ENCODE measurements at regions not wholly inside any gene's neighbourhood (a gene's known extent, or its start where the extent isn't known, plus 50 kb on each side); places are given as distances from the start of the nearest gene placed in this dataset.

DNA sequence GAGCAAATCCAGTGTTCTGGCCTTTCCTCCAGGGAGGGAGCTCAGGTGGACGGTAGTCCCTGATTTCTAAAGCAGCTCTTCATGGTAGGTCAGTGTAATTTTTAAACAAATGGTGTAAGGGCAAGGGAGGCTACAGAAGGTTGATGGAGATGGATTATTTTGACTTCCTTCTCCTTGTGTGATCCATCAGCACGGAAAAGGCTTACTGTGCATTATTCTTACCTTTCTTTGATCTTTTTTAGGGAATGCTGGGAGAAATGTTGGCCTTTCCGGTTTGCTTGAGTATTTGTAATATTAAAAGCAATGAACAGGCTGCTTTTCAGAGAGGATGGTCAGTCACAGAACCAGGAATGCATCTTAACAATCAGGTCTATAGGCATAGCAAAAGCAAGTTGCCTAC, 487.0 kb upstream of the BTBD3 start:
- DNase-seq = no peak

- DNase-seq = peak; percentile 44
Measured at GRCh38 chr20:11431621-11432020, 486.1 kb upstream of the BTBD3 start.

DNA sequence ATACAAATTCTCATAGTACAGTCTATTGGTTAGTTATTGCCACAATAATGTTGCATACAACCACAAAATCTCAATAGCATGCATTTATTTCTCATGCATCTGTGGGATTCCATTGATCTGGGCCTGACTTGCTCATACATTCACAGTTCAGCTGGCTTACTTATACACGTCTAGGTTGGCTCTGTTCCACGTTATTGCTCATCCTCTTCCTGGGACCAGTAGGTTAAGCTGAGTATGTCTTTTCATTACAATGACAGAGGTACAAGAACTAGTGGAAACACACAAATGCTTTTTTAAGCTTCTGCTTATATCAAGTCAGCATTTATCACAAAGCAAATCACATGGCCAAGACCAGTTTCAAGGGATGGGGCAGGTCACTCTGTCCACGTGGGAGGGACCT, 485.3 kb upstream of the BTBD3 start:
- peak; percentile 87 for DNase-seq

DNA sequence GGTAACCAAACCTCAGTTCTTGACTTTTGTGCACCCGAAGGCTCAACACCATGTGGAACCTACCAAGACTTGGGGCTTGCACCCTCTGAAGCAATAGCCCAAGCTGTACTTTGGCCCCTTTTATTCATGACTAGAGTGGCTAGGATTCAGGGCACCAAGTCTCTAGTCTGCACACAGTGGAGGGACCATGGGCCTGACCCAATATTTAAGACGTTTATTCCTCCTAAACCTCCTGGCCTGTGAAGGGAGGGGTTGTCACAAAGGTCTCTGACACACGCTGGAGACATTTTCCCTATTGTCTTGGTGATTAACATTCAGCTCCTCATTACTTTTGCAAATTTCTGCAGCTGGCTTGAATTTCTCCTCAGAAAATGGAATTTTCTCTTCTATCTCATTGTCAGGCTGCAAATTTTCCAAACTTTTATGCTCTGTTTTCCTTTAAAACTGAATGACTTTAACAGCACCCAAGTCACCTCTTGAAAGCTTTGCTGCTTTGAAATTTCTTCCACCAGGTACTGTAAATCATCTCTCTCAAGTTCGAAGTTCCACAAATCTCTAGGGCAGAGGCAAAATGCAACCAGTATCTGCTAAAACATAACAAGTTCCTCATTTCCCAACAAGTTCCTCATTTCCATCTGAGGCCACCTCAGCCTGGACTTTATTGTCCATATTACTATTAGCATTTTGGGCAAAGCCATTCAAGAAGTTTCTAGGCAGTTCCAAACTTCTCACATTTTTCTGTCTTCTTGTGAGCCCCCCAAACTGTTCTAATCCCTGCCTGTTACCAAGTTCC, 481.4 kb upstream of the BTBD3 start:
- DNase-seq = no peak

- no peak for DNase-seq
Measured at GRCh38 chr20:11437090-11437489, 480.6 kb upstream of the BTBD3 start.

- DNase-seq = no peak
Measured at GRCh38 chr20:11437611-11438380, 479.9 kb upstream of the BTBD3 start.

- DNase-seq = no peak
Measured at GRCh38 chr20:11438412-11438811, 479.3 kb upstream of the BTBD3 start.

GRCh38 chr20:11443382-11444119, 474.1 kb upstream of the BTBD3 start:
- DNase-seq = no peak

DNA sequence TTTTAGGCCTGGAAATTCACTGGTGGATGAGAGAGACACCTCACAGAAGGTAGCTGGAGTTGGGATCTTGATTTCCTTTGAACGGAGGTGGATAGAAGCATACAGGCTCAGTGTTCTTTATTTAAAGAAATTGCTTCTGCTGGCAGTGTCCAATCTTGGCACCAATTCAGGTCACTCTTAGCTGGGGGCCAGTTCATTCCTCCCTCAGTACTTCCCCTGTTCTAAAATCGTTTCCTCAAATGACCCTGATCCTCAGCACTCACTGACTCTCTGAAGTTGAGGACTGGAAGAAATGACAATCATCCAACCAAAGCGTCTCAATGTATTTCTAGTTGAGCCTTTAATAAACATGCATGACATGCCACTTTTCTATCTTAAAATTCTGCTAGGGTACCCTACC, 472.5 kb upstream of the BTBD3 start:
- DNase-seq = no peak

- DNase-seq = peak; percentile 59
Measured at GRCh38 chr20:11445891-11446290, 471.8 kb upstream of the BTBD3 start.

- no peak for DNase-seq
Measured at GRCh38 chr20:11447371-11448100, 470.2 kb upstream of the BTBD3 start.

GRCh38 chr20:11448554-11448953, 469.1 kb upstream of the BTBD3 start:
- no peak for DNase-seq

GRCh38 chr20:11451793-11452291, 465.9 kb upstream of the BTBD3 start:
- DNase-seq = peak; percentile 64

DNA sequence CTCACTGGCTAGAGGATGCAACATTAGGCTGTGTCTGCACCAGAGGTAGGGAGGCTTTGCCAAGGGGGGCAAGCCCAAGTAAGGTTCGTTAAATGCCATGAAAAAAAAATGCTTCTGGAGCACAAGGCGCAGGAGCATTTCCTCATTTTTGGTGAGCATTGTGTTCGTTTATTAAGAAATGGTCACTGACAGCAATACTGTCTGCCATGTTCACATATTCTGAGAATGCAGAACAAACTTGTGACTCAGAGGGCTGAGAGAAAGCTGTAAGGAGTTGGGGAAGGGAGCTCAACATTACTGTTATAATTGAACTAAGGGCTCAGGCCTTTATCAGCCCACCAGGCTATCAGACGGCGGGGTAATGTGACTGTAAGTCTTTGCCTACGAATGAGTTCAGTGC, 465.4 kb upstream of the BTBD3 start:
- peak; percentile 66 for DNase-seq

- peak; percentile 85 for DNase-seq
Measured at GRCh38 chr20:11453430-11453829, 464.3 kb upstream of the BTBD3 start.

DNA sequence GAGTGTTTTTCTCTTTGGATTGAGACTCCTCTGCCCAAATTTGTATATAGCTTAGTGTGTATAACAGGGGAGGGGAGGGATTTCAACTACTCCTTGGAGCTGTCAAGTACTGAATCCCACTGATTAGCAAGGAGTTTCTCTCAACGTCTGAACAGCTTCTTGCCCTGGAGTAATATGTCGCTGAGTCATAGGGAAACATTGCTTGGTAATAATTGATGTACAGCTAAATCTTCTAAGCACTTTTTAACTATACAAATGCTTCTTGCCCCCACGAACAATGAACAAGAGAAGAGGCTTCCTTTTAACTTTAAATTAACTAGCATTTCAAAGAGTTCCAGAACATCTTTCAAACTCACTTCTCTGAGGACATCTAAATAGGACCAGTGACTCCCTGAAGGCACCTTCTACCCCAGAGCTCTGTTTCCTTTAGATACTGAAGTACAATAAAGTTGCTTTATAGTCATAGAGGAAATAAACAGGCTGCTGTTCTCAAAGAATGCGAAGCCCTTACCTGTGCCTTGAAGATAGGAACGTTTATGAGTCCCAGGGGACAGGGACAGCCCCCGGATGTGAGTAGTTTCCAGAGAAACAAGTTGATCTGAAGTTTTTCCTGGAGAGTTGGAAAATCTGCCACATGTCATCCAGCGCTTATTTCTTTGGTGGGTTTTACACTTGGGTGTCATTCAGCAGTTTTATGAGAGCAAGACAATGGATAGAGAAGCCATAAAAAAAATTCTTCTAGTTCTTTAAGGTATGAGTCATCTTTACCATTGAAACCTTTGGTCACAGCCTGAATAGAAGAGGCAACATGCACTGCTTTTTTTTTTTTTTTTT, 462.5 kb upstream of the BTBD3 start:
- DNase-seq = peak; percentile 88

DNA sequence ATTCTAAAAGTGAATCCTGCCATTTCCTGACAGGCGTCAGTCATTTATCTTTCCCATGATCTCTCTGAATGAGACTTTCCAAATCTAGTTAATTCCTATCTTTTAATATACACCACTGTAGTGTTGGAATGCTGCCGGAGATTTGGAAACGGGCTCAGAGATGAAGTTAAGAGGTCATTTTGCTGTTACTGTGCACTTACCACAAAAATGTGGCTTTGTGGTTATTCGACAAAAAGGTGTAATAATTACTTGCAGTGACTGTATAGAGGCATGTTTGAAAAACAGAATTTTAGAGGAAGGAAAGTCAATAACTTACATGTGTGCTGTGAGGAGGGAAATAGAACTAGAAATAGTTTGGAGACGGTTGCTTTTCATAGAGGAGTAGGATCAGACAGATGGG, 460.2 kb upstream of the BTBD3 start:
- DNase-seq = peak; percentile 73

- DNase-seq = peak; percentile 23
Measured at GRCh38 chr20:11459090-11459890, 458.4 kb upstream of the BTBD3 start.

DNA sequence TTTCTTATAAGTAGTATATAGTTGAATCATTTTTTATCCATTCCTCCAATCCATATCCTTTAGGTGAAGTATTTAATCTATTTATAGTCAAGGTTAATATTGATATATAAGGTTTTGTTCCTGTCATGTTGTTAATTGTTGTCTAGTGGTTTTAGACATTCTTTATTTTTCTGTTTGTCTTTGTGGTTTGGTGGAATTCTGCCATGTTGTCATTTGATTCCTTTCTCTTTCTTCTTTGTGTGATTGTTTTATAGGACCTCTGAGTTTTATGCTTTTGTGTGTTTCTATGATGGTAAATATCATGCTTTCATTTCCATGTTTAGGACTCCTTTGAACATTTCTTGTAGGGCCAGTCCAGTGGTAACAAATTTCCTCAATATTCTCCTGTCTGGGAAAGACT, 450.3 kb upstream of the BTBD3 start:
- DNase-seq = no peak

DNA sequence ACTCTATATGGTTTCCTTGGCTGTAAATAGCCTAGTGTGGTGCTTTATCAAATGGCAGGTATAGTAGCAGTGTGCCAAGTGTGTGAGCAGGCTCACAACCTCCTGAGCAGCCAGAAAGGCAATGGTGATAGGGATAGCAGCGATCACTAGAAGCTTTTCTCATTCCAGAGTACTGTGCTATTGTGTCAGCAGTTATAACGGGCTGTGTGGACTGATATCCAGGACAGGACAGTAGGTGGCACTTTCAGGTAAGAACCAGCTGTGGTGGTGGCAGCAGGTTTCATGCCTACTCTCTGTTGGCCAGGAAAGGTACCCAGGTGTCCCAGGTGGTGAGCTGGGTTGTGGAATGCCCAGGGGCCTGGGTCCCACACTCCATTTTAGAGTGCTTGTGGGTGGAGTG, 448.8 kb upstream of the BTBD3 start:
- DNase-seq = no peak

Measured in fibroblast of skin of right biceps (primary cell).